Mesendoderm (in vitro differentiated cells): ENCODE measurements at regions not wholly inside any gene's neighbourhood (a gene's known extent, or its start where the extent isn't known, plus 50 kb on each side); places are given as distances from the start of the nearest gene placed in this dataset.
"Not testable (repeated sequence)": the region's sequence is repeated elsewhere in the genome, so short reads cannot be mapped to it uniquely, and the experiment has no call there.

Experiments
- DNase-seq: peaks from one replicate; pipeline ENCODE4 v3.0.0; 2013
- H2AK5ac ChIP-seq: 2 replicates; pipeline ENCODE4 v1.6.1; 2013; ENCODE audit warnings: low read length, inconsistent platforms
- H2BK120ac ChIP-seq: 2 replicates; pipeline ENCODE4 v1.6.1; 2013; ENCODE audit warnings: low read depth, mild to moderate bottlenecking, low read length, moderate library complexity, mixed read lengths
- H2BK15ac ChIP-seq: replicated peaks from 2 replicates; pipeline ENCODE4 v1.6.1; 2013; ENCODE audit warnings: low read depth, mild to moderate bottlenecking, moderate library complexity
- H2BK5ac ChIP-seq: 2 replicates; pipeline ENCODE4 v1.6.1; 2013; ENCODE audit warnings: low read length, inconsistent platforms
- H3K18ac ChIP-seq: 2 replicates; pipeline ENCODE4 v1.6.1; 2013; ENCODE audit warnings: mild to moderate bottlenecking, low read length, mixed read lengths
- H3K23ac ChIP-seq: one replicate; pipeline ENCODE4 v1.6.1; 2013; ENCODE audit warnings: low read length
- H3K27ac ChIP-seq: 2 replicates; pipeline ENCODE4 v1.5.1; 2013; ENCODE audit warnings: low read depth, mild to moderate bottlenecking, inconsistent platforms, low read length, moderate library complexity
- H3K27me3 ChIP-seq: 2 replicates; pipeline ENCODE4 v1.6.1; 2013; ENCODE audit warnings: low read length, control low read depth, mild to moderate bottlenecking, inconsistent platforms; ENCODE audit not compliant: insufficient read depth, poor library complexity
- H3K36me3 ChIP-seq: 2 replicates; pipeline ENCODE4 v1.6.1; 2013; ENCODE audit warnings: low read length, inconsistent platforms; ENCODE audit not compliant: control insufficient read depth, insufficient read depth
- H3K4ac ChIP-seq: one replicate; pipeline ENCODE4 v1.6.1; 2013; ENCODE audit warnings: low read depth, mild to moderate bottlenecking, low read length, moderate library complexity
- H3K4me1 ChIP-seq: 2 replicates; pipeline ENCODE4 v1.6.1; 2013; ENCODE audit warnings: low read depth, low read length, inconsistent platforms; ENCODE audit not compliant: control insufficient read depth
- H3K4me2 ChIP-seq: 2 replicates; pipeline ENCODE4 v1.6.1; 2013; ENCODE audit warnings: low read length
- H3K4me3 ChIP-seq: 2 replicates; pipeline ENCODE4 v1.5.1; 2013; ENCODE audit warnings: mild to moderate bottlenecking, low read length
- H3K56ac ChIP-seq: one replicate; pipeline ENCODE4 v1.6.1; 2013; ENCODE audit warnings: low read length
- H3K79me1 ChIP-seq: 2 replicates; pipeline ENCODE4 v1.6.1; 2013; ENCODE audit warnings: low read length, inconsistent platforms
- H3K79me2 ChIP-seq: 2 replicates; pipeline ENCODE4 v1.6.1; 2013; ENCODE audit warnings: mild to moderate bottlenecking, low read length; ENCODE audit not compliant: control insufficient read depth, insufficient read depth
- H3K9ac ChIP-seq: 2 replicates; pipeline ENCODE4 v1.6.1; 2013; ENCODE audit warnings: low read length, inconsistent platforms
- H4K5ac ChIP-seq: one replicate; pipeline ENCODE4 v1.6.1; 2013; ENCODE audit warnings: low read length
- H4K8ac ChIP-seq: one replicate; pipeline ENCODE4 v1.6.1; 2013; ENCODE audit warnings: low read depth, mild to moderate bottlenecking, control low read depth, low read length, moderate library complexity
- WGBS: extraction: QIAGEN DNeasy Blood & Tissue Kit; methylation state at CpG from one replicate; pipeline ENCODE4 v1.1.7; 2013; ENCODE audit warnings: low lambda C conversion rate, missing lambda C conversion rate; ENCODE audit not compliant: insufficient coverage; ENCODE audit errors: extremely low coverage; 5-methylcytosine and 5-hydroxymethylcytosine counted together

- not testable (repeated sequence) for H4K5ac ChIP-seq, H3K18ac ChIP-seq, H2BK15ac ChIP-seq, H4K8ac ChIP-seq, H3K27ac ChIP-seq, H2BK120ac ChIP-seq, H3K4me3 ChIP-seq, H3K4ac ChIP-seq, H2AK5ac ChIP-seq, H3K4me1 ChIP-seq, H3K56ac ChIP-seq, H2BK5ac ChIP-seq, H3K9ac ChIP-seq, H3K36me3 ChIP-seq, H3K79me2 ChIP-seq, H3K79me1 ChIP-seq, H3K23ac ChIP-seq, DNase-seq, H3K4me2 ChIP-seq, H3K27me3 ChIP-seq
Measured at GRCh38 chr6:82816243-82816642, 249.4 kb downstream of the UBE3D start.

GRCh38 chr6:82818727-82819126 is 246.9 kb downstream of the UBE3D start:
- H4K5ac ChIP-seq = no peak overlapping the region
- WGBS = no CpG with 5 or more reads among the region's 3 CpGs
- H3K27me3 ChIP-seq = no peaks in the 10 kb centered on the region
- no peaks in the 10 kb centered on the region for H3K79me1 ChIP-seq
- no peaks in the 10 kb centered on the region for H3K4me1 ChIP-seq
- H3K9ac ChIP-seq = no peak overlapping the region
- H2BK15ac ChIP-seq = no peak overlapping the region
- H3K27ac ChIP-seq = no peak overlapping the region
- no peak overlapping the region for H3K4me3 ChIP-seq
- no peak overlapping the region for H4K8ac ChIP-seq
- no peak overlapping the region for H3K23ac ChIP-seq
- no peak overlapping the region for H3K4ac ChIP-seq
- no peaks in the 10 kb centered on the region for H3K36me3 ChIP-seq
- no peaks in the 10 kb centered on the region for H3K79me2 ChIP-seq
- H2BK120ac ChIP-seq = no peak overlapping the region
- H3K4me2 ChIP-seq = no peak overlapping the region
- no peak for DNase-seq
- H2AK5ac ChIP-seq = no peak overlapping the region
- no peak overlapping the region for H3K56ac ChIP-seq
- H3K18ac ChIP-seq = no peak overlapping the region
- H2BK5ac ChIP-seq = no peak overlapping the region

- no peak overlapping the region for H3K56ac ChIP-seq
- no peak overlapping the region for H3K27ac ChIP-seq
- H3K9ac ChIP-seq = no peak overlapping the region
- H3K79me1 ChIP-seq = no peaks in the 10 kb centered on the region
- H3K4ac ChIP-seq = no peak overlapping the region
- H2BK5ac ChIP-seq = no peak overlapping the region
- no peak overlapping the region for H3K4me3 ChIP-seq
- H3K4me1 ChIP-seq = no peaks in the 10 kb centered on the region
- H3K79me2 ChIP-seq = no peaks in the 10 kb centered on the region
- H2AK5ac ChIP-seq = no peak overlapping the region
- H3K23ac ChIP-seq = no peak overlapping the region
- no peak overlapping the region for H3K18ac ChIP-seq
- H2BK15ac ChIP-seq = no peak overlapping the region
- no peak for DNase-seq
- H4K8ac ChIP-seq = no peak overlapping the region
- H3K36me3 ChIP-seq = no peaks in the 10 kb centered on the region
- no peak overlapping the region for H4K5ac ChIP-seq
- H3K27me3 ChIP-seq = no peaks in the 10 kb centered on the region
- no peak overlapping the region for H3K4me2 ChIP-seq
- no peak overlapping the region for H2BK120ac ChIP-seq
Measured at GRCh38 chr6:82823361-82823760, 242.3 kb downstream of the UBE3D start.

GRCh38 chr6:82832811-82833210 is 232.8 kb downstream of the UBE3D start:
- Histone ChIP-seq H3K18ac (no peak overlapping the region), H3K36me3 (no peaks in the 10 kb centered on the region), H3K4me3 (no peak overlapping the region)

GRCh38 chr6:82833481-82833880 is 232.2 kb downstream of the UBE3D start:
- DNase-seq = no peak
- Histone ChIP-seq H3K36me3 (no peaks in the 10 kb centered on the region), H3K27me3 (no peaks in the 10 kb centered on the region), H2BK15ac (no peak overlapping the region), H3K18ac (no peak overlapping the region), H3K27ac (no peak overlapping the region), H3K4me1 (no peaks in the 10 kb centered on the region), H3K4ac (no peak overlapping the region), H3K56ac (no peak overlapping the region), H3K4me3 (no peak overlapping the region), H3K4me2 (no peak overlapping the region), H3K79me2 (no peaks in the 10 kb centered on the region), H4K5ac (no peak overlapping the region), H3K23ac (no peak overlapping the region), H3K79me1 (no peaks in the 10 kb centered on the region), H2BK120ac (no peak overlapping the region), H3K9ac (no peak overlapping the region), H4K8ac (no peak overlapping the region), H2AK5ac (no peak overlapping the region), H2BK5ac (no peak overlapping the region)
- WGBS = no CpG with 5 or more reads among the region's 2 CpGs

More at GRCh38 chr6:82832811-82833210, 232.8 kb downstream of the UBE3D start:
- no peaks in the 10 kb centered on the region for H3K79me1 ChIP-seq
- no CpG with 5 or more reads among the region's 3 CpGs for WGBS
- H3K23ac ChIP-seq = no peak overlapping the region
- H4K8ac ChIP-seq = no peak overlapping the region
- H3K4me2 ChIP-seq = no peak overlapping the region
- no peaks in the 10 kb centered on the region for H3K27me3 ChIP-seq
- DNase-seq = no peak
- no peaks in the 10 kb centered on the region for H3K4me1 ChIP-seq
- no peak overlapping the region for H2BK120ac ChIP-seq
- no peak overlapping the region for H4K5ac ChIP-seq
- H3K9ac ChIP-seq = no peak overlapping the region
- H3K79me2 ChIP-seq = no peaks in the 10 kb centered on the region
- H2BK5ac ChIP-seq = no peak overlapping the region
- H3K27ac ChIP-seq = no peak overlapping the region
- H2AK5ac ChIP-seq = no peak overlapping the region
- no peak overlapping the region for H2BK15ac ChIP-seq
- H3K4ac ChIP-seq = no peak overlapping the region
- no peak overlapping the region for H3K56ac ChIP-seq

- no peaks in the 10 kb centered on the region for H3K36me3 ChIP-seq
- H4K5ac ChIP-seq = no peak overlapping the region
- DNase-seq = peak; percentile 11
- H3K27ac ChIP-seq = no peak overlapping the region
- H2BK5ac ChIP-seq = no peak overlapping the region
- no CpG with 5 or more reads among the region's 12 CpGs for WGBS
- H4K8ac ChIP-seq = no peak overlapping the region
- no peak overlapping the region for H3K23ac ChIP-seq
- H3K4me1 ChIP-seq = no peaks in the 10 kb centered on the region
- no peaks in the 10 kb centered on the region for H3K79me1 ChIP-seq
- no peaks in the 10 kb centered on the region for H3K27me3 ChIP-seq
- H2BK120ac ChIP-seq = no peak overlapping the region
- no peak overlapping the region for H3K56ac ChIP-seq
- H3K4me2 ChIP-seq = no peak overlapping the region
- no peak overlapping the region for H2BK15ac ChIP-seq
- H3K9ac ChIP-seq = no peak overlapping the region
- H2AK5ac ChIP-seq = no peak overlapping the region
- no peak overlapping the region for H3K18ac ChIP-seq
- no peaks in the 10 kb centered on the region for H3K79me2 ChIP-seq
- no peak overlapping the region for H3K4ac ChIP-seq
- no peak overlapping the region for H3K4me3 ChIP-seq
Measured at GRCh38 chr6:82836022-82836575, 229.5 kb downstream of the UBE3D start.
